ENCODE measurements at regions not wholly inside any gene's neighbourhood (a gene's known extent, or its start where the extent isn't known, plus 50 kb on each side); places are given as distances from the start of the nearest gene placed in this dataset.

- no peak for DNase-seq
These were observed 1381.5 kb upstream of the SPRY2 start for GRCh38 chr13:81722456-81722855.

GRCh38 chr13:81721400-81721799 lies 1380.5 kb upstream of the SPRY2 start:
- no peak for DNase-seq

GRCh38 chr13:81714513-81714912 lies 1373.6 kb upstream of the SPRY2 start:
- no peak for DNase-seq

- DNase-seq, result no peak
These were observed 1372.3 kb upstream of the SPRY2 start for GRCh38 chr13:81713201-81713600.

GRCh38 chr13:81697826-81698225 lies 1356.9 kb upstream of the SPRY2 start:
- DNase-seq, result no peak

- DNase-seq, result peak; percentile 66
These were observed 1346.0 kb upstream of the SPRY2 start for GRCh38 chr13:81686877-81687276.

GRCh38 chr13:81683521-81683920 lies 1342.6 kb upstream of the SPRY2 start:
- no peak for DNase-seq

- DNase-seq, result no peak
These were observed 1341.2 kb upstream of the SPRY2 start for GRCh38 chr13:81682081-81682630.

- no peak for DNase-seq
These were observed 1336.9 kb upstream of the SPRY2 start for GRCh38 chr13:81677857-81678256.

- DNase-seq, result no peak
These were observed 1335.1 kb upstream of the SPRY2 start for GRCh38 chr13:81676008-81676407.

GRCh38 chr13:81671064-81671463 lies 1330.1 kb upstream of the SPRY2 start:
- no peak for DNase-seq

- no peak for DNase-seq
These were observed 1329.1 kb upstream of the SPRY2 start for GRCh38 chr13:81670048-81670447.

- DNase-seq, result no peak
These were observed 1323.9 kb upstream of the SPRY2 start for GRCh38 chr13:81664872-81665271.

- peak; percentile 21 for DNase-seq
These were observed 1319.1 kb upstream of the SPRY2 start for GRCh38 chr13:81659984-81660383.

- no peak for DNase-seq
These were observed 1317.9 kb upstream of the SPRY2 start for GRCh38 chr13:81658598-81659370.

- peak; percentile 8 for DNase-seq
These were observed 1299.2 kb upstream of the SPRY2 start for GRCh38 chr13:81639984-81640582.

- DNase-seq, result peak; percentile 43
These were observed 1296.5 kb upstream of the SPRY2 start for GRCh38 chr13:81637457-81637856.

- DNase-seq, result no peak
These were observed 1295.2 kb upstream of the SPRY2 start for GRCh38 chr13:81636120-81636519.

GRCh38 chr13:81615031-81615430 lies 1274.1 kb upstream of the SPRY2 start:
- DNase-seq, result no peak

GRCh38 chr13:81610644-81611043 lies 1269.7 kb upstream of the SPRY2 start:
- no peak for DNase-seq

GRCh38 chr13:81609335-81609734 lies 1268.4 kb upstream of the SPRY2 start:
- no peak for DNase-seq

GRCh38 chr13:81606074-81606473 lies 1265.1 kb upstream of the SPRY2 start:
- no peak for DNase-seq

- DNase-seq, result no peak
These were observed 1261.3 kb upstream of the SPRY2 start for GRCh38 chr13:81602241-81602640.

- DNase-seq, result no peak
These were observed 1256.2 kb upstream of the SPRY2 start for GRCh38 chr13:81597101-81597500.

All from NCI-H1092 treated with DMSO at 0.1 percent for 48 hours (cell line).